ENCODE measurements at regions not wholly inside any gene's neighbourhood (a gene's known extent, or its start where the extent isn't known, plus 50 kb on each side); places are given as distances from the start of the nearest gene placed in this dataset.

DNA sequence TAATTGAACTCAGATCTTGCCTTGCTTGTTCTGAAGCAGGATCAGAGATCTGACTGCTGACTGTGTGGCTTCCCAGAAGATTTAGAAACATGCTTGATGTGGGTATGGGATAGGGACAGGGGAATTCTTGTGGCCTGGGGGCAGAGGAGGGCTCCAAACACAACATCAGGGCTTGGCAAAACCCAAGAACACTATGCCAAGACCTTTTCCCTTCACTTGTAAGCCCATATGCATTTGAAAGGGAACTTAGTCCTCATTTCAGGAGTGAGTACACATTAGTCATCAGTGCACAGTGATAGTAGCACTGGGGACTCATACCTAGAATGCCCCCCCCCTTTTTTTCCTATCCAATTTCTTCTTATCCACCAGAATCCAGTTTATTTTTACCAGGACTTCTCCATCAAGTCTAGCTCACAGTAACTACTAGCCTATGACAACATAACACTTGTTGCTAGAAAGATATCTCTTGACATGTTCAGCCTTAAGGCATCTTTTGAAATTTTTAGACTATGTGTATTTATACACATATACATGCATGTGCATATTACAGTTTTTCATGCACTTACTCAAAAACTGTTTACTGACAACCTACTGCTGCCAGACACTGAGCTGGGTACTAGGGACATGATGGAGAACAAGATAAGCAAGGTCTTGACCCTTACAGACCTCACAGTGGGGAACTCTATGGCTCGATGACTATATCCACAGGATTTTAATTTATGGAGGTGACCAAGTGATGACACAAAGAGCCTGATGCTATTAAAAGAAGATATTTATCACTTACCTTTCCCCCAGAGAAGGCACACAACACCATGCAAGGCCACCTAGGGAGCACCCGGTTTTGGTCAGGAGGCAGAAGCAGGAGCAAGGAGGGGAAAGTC lies 158.3 kb upstream of the MAP3K1 start:
- TF ChIP-seq, protein P1, sequence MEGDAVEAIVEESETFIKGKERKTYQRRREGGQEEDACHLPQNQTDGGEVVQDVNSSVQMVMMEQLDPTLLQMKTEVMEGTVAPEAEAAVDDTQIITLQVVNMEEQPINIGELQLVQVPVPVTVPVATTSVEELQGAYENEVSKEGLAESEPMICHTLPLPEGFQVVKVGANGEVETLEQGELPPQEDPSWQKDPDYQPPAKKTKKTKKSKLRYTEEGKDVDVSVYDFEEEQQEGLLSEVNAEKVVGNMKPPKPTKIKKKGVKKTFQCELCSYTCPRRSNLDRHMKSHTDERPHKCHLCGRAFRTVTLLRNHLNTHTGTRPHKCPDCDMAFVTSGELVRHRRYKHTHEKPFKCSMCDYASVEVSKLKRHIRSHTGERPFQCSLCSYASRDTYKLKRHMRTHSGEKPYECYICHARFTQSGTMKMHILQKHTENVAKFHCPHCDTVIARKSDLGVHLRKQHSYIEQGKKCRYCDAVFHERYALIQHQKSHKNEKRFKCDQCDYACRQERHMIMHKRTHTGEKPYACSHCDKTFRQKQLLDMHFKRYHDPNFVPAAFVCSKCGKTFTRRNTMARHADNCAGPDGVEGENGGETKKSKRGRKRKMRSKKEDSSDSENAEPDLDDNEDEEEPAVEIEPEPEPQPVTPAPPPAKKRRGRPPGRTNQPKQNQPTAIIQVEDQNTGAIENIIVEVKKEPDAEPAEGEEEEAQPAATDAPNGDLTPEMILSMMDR (IDR thresholded peaks at IDR 0.05; ENCODE audit: insufficient read depth, low read length) = no peak
- no peak for TF ChIP-seq POLR2AphosphoS5 (IDR thresholded peaks at IDR 0.05; ENCODE audit: low read depth)
- no peak for TF ChIP-seq GABPA (IDR thresholded peaks at IDR 0.05; ENCODE audit: low read depth)

Data from HL-60 (cell line).